ENCODE measurements at regions not wholly inside any gene's neighbourhood (a gene's known extent, or its start where the extent isn't known, plus 50 kb on each side); places are given as distances from the start of the nearest gene placed in this dataset.

DNA sequence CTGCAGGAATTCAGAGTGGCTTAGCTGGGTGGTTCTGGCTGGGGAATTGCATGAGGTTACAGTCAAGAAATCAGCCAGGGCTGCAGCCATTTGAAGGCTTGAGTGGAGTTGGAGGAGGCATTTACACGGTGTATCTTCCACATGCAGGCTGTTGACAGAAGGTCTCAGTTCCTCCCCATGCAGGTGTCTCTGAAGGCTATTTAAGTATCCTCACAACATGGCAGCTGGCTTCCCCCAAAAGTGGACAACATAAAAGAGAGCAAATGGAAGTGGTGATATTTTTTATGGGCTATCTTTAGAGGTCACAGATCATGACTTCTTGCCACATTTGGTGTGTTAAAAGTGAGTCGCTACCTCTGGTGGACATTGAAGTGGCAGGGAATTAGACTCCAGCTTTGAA is 60.1 kb upstream of the SPRED1 start:
- Histone ChIP-seq H3K4me2 (ENCODE audit: low read length) (no peak overlapping the region), H3K4me1 (ENCODE audit: control insufficient read depth, insufficient read depth, low read length) (peaks cover 16% of the 10 kb centered on the region), H3K9me3 (replicated peaks; ENCODE audit: low read length) (no peaks in the 10 kb centered on the region), H3K4me3 (ENCODE audit: low read length) (no peak overlapping the region), H3K27me3 (ENCODE audit: control insufficient read depth, insufficient read depth, low read length) (no peaks in the 10 kb centered on the region), H3K36me3 (ENCODE audit: insufficient read depth, low read length) (no peaks in the 10 kb centered on the region), H3K9ac (ENCODE audit: low read depth, low read length) (no peak overlapping the region)

DNA sequence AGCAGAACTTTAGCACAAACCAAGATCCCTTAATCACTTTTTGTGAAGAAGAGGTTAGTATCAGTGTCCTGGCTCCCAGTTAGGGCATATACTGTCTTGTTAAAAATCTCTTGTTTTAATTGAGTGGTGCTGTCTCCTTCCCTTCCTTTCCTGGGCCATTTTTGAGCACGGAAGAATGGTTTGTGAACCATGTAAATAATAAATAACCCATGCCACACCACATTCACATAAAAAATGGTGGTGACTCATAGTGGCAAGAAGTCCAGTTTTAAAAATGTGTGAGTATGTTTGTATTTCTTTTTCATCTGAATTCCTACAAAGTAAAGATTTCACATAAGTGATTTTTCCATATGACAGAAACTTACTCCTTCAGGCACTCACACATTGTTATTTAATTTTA is 59.1 kb upstream of the SPRED1 start:
- no peaks in the 10 kb centered on the region for H3K9me3 ChIP-seq (replicated peaks; ENCODE audit: low read length)
- H3K9ac ChIP-seq (ENCODE audit: low read depth, low read length): no peak overlapping the region
- no peaks in the 10 kb centered on the region for H3K27me3 ChIP-seq (ENCODE audit: control insufficient read depth, insufficient read depth, low read length)

DNA sequence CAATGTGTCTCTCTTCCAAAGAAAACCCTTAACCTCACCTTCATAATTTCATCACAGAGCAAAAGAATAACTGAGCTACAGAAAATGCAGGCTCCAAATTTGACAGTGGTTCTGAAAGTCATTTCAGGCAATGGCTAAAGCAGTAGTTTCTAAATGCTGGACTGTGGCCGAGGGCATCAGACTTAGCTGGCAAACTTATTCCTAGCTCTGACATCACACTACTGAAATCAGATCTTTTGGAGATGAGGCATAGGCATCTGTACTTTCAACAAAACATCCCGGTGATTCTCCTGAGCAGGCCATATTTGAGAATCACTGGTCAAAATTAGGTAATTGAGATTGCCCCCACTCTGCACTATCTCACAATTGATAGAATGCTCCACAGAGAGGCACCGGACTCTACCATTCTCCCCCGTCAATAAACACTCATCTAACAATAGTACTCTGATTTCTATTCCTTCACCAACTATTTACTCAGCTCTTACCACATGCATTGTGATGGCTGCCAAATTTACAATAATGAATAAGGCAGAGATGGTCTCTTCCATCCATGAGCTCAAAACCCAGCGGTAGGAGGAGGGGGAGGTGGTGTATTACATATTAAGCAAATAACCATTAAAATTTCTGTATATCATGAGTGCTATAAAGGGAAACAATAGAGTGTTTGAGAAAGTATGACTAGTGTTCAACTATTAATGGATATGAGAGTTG is 57.3 kb upstream of the SPRED1 start:
- Histone ChIP-seq H3K9ac (ENCODE audit: low read depth, low read length) (no peak overlapping the region), H3K27me3 (ENCODE audit: control insufficient read depth, insufficient read depth, low read length) (no peaks in the 10 kb centered on the region), H3K4me1 (ENCODE audit: control insufficient read depth, insufficient read depth, low read length) (peaks cover 13% of the 10 kb centered on the region), H3K36me3 (ENCODE audit: insufficient read depth, low read length) (no peaks in the 10 kb centered on the region), H3K4me2 (ENCODE audit: low read length) (no peak overlapping the region), H3K9me3 (replicated peaks; ENCODE audit: low read length) (no peaks in the 10 kb centered on the region), H3K4me3 (ENCODE audit: low read length) (no peak overlapping the region)

More for the DNA sequence above, 59.1 kb upstream of the SPRED1 start:
- H3K36me3 ChIP-seq (ENCODE audit: insufficient read depth, low read length): no peaks in the 10 kb centered on the region
- peaks cover 16% of the 10 kb centered on the region for H3K4me1 ChIP-seq (ENCODE audit: control insufficient read depth, insufficient read depth, low read length)
- H3K4me3 ChIP-seq (ENCODE audit: low read length): no peak overlapping the region
- H3K4me2 ChIP-seq (ENCODE audit: low read length): peak overlapping the region; percentile 13

DNA sequence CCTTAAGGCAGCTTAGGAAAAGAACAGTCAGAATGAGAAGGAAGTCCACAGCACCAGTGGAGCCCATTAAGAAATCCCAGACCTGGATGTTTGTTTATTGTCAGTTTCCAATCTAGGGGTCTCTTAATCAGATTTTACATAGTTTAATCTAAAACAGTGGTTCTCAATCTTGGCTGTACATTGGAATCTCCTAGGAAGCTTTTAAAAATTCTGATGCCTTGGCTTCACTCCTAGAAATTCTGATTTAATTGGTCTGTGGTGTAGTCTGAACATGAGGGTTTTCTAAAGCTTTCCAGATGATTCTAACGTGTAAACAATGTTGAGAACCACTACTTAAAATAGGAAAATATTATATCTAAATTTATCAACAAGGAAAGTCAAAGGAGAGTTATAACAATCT is 56.6 kb upstream of the SPRED1 start:
- Histone ChIP-seq H3K9ac (ENCODE audit: low read depth, low read length) (no peak overlapping the region), H3K27me3 (ENCODE audit: control insufficient read depth, insufficient read depth, low read length) (no peaks in the 10 kb centered on the region), H3K36me3 (ENCODE audit: insufficient read depth, low read length) (no peaks in the 10 kb centered on the region), H3K4me2 (ENCODE audit: low read length) (no peak overlapping the region), H3K9me3 (replicated peaks; ENCODE audit: low read length) (no peaks in the 10 kb centered on the region), H3K4me1 (ENCODE audit: control insufficient read depth, insufficient read depth, low read length) (peaks cover 13% of the 10 kb centered on the region), H3K4me3 (ENCODE audit: low read length) (no peak overlapping the region)

DNA sequence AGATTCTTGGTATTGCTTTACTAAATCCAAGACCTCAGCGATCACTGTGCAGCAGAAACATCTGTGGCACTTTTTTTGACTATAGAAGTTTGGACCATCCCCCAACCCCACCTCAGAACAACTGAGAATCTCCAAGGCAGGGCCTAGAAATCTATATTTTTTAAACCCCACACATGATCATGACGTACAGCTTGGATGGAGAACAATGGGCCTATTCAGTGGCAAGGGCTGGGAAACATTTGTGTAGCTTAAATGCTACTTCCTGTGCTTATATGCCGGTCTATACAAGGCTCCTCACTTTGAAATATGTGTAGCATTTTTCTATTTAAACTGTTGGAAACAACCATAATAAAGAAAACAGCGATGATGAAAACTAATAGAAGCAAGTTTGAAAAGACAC is 55.1 kb upstream of the SPRED1 start:
- H3K27me3 ChIP-seq (ENCODE audit: control insufficient read depth, insufficient read depth, low read length): no peaks in the 10 kb centered on the region
- peaks cover 13% of the 10 kb centered on the region for H3K4me1 ChIP-seq (ENCODE audit: control insufficient read depth, insufficient read depth, low read length)
- no peaks in the 10 kb centered on the region for H3K36me3 ChIP-seq (ENCODE audit: insufficient read depth, low read length)
- no peak overlapping the region for H3K4me2 ChIP-seq (ENCODE audit: low read length)
- no peak overlapping the region for H3K9ac ChIP-seq (ENCODE audit: low read depth, low read length)
- no peaks in the 10 kb centered on the region for H3K9me3 ChIP-seq (replicated peaks; ENCODE audit: low read length)
- H3K4me3 ChIP-seq (ENCODE audit: low read length): no peak overlapping the region

DNA sequence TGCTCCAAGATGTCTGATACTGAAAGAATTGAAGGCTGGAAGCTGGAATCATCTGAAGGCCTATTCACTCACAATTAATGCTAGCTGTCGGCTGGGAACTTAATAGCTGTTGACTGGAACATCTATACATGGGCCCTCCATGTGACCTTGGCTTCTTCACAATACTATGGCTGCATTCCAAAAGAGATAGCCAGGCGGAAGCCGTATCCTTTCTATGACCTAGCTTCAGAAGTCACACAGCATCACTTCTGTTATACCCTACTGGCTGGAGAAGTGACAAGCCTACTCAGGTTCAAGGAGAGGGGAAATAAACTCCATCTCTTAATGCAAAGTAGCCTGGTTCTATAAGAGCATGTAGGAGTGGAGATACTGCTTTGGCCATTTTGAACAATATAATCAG is 50.9 kb upstream of the SPRED1 start:
- H3K27me3 ChIP-seq (ENCODE audit: control insufficient read depth, insufficient read depth, low read length): no peaks in the 10 kb centered on the region
- no peaks in the 10 kb centered on the region for H3K9me3 ChIP-seq (replicated peaks; ENCODE audit: low read length)
- H3K9ac ChIP-seq (ENCODE audit: low read depth, low read length): no peak overlapping the region

DNA sequence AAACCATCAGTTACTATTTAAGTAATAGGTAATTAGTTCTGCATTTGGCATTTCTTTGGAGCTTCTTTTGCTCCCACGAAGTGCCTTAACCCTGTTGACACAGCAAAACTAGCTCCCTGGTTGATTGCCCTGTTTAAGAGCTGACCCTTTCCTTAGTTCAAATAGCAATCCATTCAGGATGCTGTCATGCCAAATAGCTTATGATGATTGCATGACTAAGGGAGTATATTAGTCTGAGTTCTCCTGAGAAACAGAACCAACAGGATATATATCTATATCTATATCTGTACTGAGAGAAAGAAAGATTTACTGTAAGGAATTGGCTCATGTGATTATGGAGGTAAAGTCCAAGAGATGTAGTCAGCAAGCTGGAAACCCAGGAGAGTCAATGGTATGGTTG is 50.3 kb upstream of the SPRED1 start:
- H3K4me1 ChIP-seq (ENCODE audit: control insufficient read depth, insufficient read depth, low read length): no peaks in the 10 kb centered on the region
- peaks cover 2% of the 10 kb centered on the region for H3K27me3 ChIP-seq (ENCODE audit: control insufficient read depth, insufficient read depth, low read length)
- no peak overlapping the region for H3K4me2 ChIP-seq (ENCODE audit: low read length)
- H3K4me3 ChIP-seq (ENCODE audit: low read length): no peak overlapping the region
- H3K9ac ChIP-seq (ENCODE audit: low read depth, low read length): no peak overlapping the region
- no peaks in the 10 kb centered on the region for H3K9me3 ChIP-seq (replicated peaks; ENCODE audit: low read length)
- no peaks in the 10 kb centered on the region for H3K36me3 ChIP-seq (ENCODE audit: insufficient read depth, low read length)

More for the DNA sequence above, 50.9 kb upstream of the SPRED1 start:
- Histone ChIP-seq H3K4me3 (ENCODE audit: low read length) (no peak overlapping the region), H3K4me2 (ENCODE audit: low read length) (no peak overlapping the region), H3K4me1 (ENCODE audit: control insufficient read depth, insufficient read depth, low read length) (no peaks in the 10 kb centered on the region), H3K36me3 (ENCODE audit: insufficient read depth, low read length) (no peaks in the 10 kb centered on the region)
